ENCODE measurements at regions not wholly inside any gene's neighbourhood (a gene's known extent, or its start where the extent isn't known, plus 50 kb on each side); places are given as distances from the start of the nearest gene placed in this dataset.

DNA sequence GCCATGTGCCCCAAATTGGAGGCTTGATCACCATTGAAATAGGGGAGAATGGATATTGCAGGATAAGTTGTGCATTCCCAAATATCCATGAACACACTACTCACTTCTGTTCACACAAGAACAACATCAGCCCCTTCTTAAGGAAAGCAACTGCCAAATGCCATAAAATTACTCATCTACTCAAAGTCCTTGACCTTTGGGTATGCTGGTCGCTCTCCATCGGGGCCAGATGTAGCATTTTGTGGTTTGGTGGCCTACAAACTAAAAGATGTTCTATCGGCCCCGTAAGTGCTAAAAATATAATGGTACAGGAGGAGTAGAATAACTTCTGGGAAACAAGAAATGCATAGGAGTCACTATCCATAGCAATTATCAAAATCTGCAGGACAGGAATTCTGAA lies 362.6 kb downstream of the AEBP2 start:
- no peaks in the 10 kb centered on the region for H3K27me3 ChIP-seq
- no peak for DNase-seq (ENCODE audit: extremely low spot score in 2 of 2)
- H3K9me3 ChIP-seq = no peaks in the 10 kb centered on the region
- no peaks in the 10 kb centered on the region for H3K4me1 ChIP-seq
- TF ChIP-seq CTCF (IDR thresholded peaks at IDR 0.05) = no peak
- no peak for TF ChIP-seq POLR2A (IDR thresholded peaks at IDR 0.05)
- no peak for TF ChIP-seq POLR2AphosphoS5 (IDR thresholded peaks at IDR 0.05; ENCODE audit: insufficient read depth in 1 of 2, low read depth in 1 of 2)
- no peaks in the 10 kb centered on the region for H3K36me3 ChIP-seq
- no peak overlapping the region for H3K4me3 ChIP-seq
- no peak overlapping the region for H3K27ac ChIP-seq
- intact Hi-C loops (cut with DNase I) = no loop called here

DNA sequence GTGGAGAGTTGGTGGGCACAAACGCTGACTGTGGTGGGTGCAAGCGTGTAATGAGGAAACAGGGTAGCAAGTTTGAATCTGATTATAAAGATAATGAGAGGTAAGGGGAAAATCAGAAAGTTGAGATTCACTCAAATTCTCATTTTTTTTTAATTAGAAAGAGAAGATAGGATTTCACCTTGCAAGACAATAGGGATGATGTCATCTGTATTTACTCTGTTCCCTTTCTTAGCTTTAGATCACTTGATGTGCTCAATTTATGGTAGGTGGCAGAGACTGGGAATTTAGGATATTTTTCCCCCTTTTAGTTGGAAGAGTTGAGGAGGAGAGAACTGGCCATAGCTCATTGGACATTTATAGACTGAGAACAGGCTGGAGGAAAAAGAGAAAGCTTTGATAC lies 363.6 kb downstream of the AEBP2 start:
- Histone ChIP-seq H3K4me3 (no peak overlapping the region), H3K9me3 (no peaks in the 10 kb centered on the region), H3K36me3 (no peaks in the 10 kb centered on the region), H3K27me3 (no peaks in the 10 kb centered on the region), H3K27ac (no peak overlapping the region), H3K4me1 (no peaks in the 10 kb centered on the region)
- intact Hi-C loops (cut with DNase I) = no loop called here
- TF ChIP-seq CTCF (IDR thresholded peaks at IDR 0.05) = no peak
- no peak for TF ChIP-seq POLR2AphosphoS5 (IDR thresholded peaks at IDR 0.05; ENCODE audit: insufficient read depth in 1 of 2, low read depth in 1 of 2)
- no peak for TF ChIP-seq POLR2A (IDR thresholded peaks at IDR 0.05)
- DNase-seq (ENCODE audit: extremely low spot score in 2 of 2) = no peak

- H3K27ac ChIP-seq = no peak overlapping the region
- no peak overlapping the region for H3K4me3 ChIP-seq
- H3K27me3 ChIP-seq = no peaks in the 10 kb centered on the region
- H3K9me3 ChIP-seq = no peaks in the 10 kb centered on the region
- H3K36me3 ChIP-seq = no peaks in the 10 kb centered on the region
- no peak for DNase-seq (ENCODE audit: extremely low spot score in 2 of 2)
- no peaks in the 10 kb centered on the region for H3K4me1 ChIP-seq
- TF ChIP-seq POLR2A (IDR thresholded peaks at IDR 0.05) = no peak
- TF ChIP-seq POLR2AphosphoS5 (IDR thresholded peaks at IDR 0.05; ENCODE audit: insufficient read depth in 1 of 2, low read depth in 1 of 2) = no peak
- TF ChIP-seq CTCF (IDR thresholded peaks at IDR 0.05) = no peak
- intact Hi-C loops (cut with DNase I) = no loop called here
These were observed 365.4 kb downstream of the AEBP2 start for GRCh38 chr12:19804737-19805136.

DNA sequence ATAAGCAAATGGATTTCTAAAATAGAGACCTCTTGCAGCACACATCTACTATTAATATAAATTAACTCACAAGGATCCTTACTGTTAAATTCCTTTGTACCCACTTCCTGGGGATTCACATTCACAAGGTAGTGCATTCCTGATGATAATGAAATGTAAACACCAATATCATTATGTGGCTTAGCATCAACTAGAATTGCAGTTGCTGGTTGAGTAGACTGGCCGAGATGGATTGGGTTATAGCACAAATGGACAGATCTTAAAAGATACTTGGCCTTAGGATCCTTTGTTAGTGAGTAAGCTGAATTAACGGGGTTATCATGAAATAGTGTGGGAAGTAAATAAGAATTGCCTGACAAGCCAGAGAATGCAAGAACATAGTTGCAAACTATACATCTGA lies 369.1 kb downstream of the AEBP2 start:
- H3K9me3 ChIP-seq = no peaks in the 10 kb centered on the region
- H3K27ac ChIP-seq = no peak overlapping the region
- no peak overlapping the region for H3K4me3 ChIP-seq
- no peaks in the 10 kb centered on the region for H3K36me3 ChIP-seq
- intact Hi-C loops (cut with DNase I) = no loop called here
- TF ChIP-seq CTCF (IDR thresholded peaks at IDR 0.05) (no peak), POLR2AphosphoS5 (IDR thresholded peaks at IDR 0.05; ENCODE audit: insufficient read depth in 1 of 2, low read depth in 1 of 2) (no peak), POLR2A (IDR thresholded peaks at IDR 0.05) (no peak)
- H3K27me3 ChIP-seq = no peaks in the 10 kb centered on the region
- no peak for DNase-seq (ENCODE audit: extremely low spot score in 2 of 2)
- H3K4me1 ChIP-seq = no peaks in the 10 kb centered on the region

DNA sequence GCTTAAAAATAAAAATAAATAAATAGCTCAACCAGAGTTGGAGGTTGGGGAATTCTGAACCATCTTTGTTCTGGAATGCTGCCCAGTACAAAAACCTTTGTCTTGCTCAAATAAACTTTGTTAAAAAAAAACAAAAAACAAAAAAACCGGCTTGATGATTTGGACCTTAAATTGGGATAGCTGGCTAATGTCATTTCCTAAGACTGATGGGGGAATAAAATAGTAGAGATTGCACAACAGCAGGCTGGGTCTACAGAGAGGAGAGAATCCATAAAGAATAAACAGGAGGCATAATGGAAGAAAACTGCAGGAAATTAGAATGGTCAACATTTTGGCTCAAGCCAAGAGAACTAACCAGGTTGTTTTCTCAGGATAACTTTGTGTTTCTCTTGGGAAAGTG lies 370.9 kb downstream of the AEBP2 start:
- Histone ChIP-seq H3K9me3 (no peaks in the 10 kb centered on the region), H3K27me3 (no peaks in the 10 kb centered on the region), H3K27ac (no peak overlapping the region), H3K4me1 (no peaks in the 10 kb centered on the region), H3K4me3 (no peak overlapping the region), H3K36me3 (no peaks in the 10 kb centered on the region)
- DNase-seq (ENCODE audit: extremely low spot score in 2 of 2) = no peak
- no peak for TF ChIP-seq CTCF (IDR thresholded peaks at IDR 0.05)
- no peak for TF ChIP-seq POLR2AphosphoS5 (IDR thresholded peaks at IDR 0.05; ENCODE audit: insufficient read depth in 1 of 2, low read depth in 1 of 2)
- no peak for TF ChIP-seq POLR2A (IDR thresholded peaks at IDR 0.05)
- intact Hi-C loops (cut with DNase I) = no loop called here
